ENCODE measurements at regions not wholly inside any gene's neighbourhood (a gene's known extent, or its start where the extent isn't known, plus 50 kb on each side); places are given as distances from the start of the nearest gene placed in this dataset.

- no peaks in the 10 kb centered on the region for H3K9me3 ChIP-seq
- H3K4me3 ChIP-seq (replicated peaks in 1 of 3), result no peak overlapping the region
- no peak for DNase-seq
- TF ChIP-seq POLR2A (IDR thresholded peaks at IDR 0.05), result no peak
- TF ChIP-seq, protein P1, sequence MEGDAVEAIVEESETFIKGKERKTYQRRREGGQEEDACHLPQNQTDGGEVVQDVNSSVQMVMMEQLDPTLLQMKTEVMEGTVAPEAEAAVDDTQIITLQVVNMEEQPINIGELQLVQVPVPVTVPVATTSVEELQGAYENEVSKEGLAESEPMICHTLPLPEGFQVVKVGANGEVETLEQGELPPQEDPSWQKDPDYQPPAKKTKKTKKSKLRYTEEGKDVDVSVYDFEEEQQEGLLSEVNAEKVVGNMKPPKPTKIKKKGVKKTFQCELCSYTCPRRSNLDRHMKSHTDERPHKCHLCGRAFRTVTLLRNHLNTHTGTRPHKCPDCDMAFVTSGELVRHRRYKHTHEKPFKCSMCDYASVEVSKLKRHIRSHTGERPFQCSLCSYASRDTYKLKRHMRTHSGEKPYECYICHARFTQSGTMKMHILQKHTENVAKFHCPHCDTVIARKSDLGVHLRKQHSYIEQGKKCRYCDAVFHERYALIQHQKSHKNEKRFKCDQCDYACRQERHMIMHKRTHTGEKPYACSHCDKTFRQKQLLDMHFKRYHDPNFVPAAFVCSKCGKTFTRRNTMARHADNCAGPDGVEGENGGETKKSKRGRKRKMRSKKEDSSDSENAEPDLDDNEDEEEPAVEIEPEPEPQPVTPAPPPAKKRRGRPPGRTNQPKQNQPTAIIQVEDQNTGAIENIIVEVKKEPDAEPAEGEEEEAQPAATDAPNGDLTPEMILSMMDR (IDR thresholded peaks at IDR 0.05), result no peak
- intact Hi-C loops (cut with DNase I), result no loop called here
- H3K4me1 ChIP-seq, result no peaks in the 10 kb centered on the region
- H3K27me3 ChIP-seq, result no peaks in the 10 kb centered on the region
- no peaks in the 10 kb centered on the region for H3K36me3 ChIP-seq
- no peak overlapping the region for H3K27ac ChIP-seq
- 98 to 99% methylated on average over 12 of the region's 12 CpGs for WGBS, 2 donors
Measured at GRCh38 chr10:3941676-3942075, 156.7 kb upstream of the KLF6 start.

- TF ChIP-seq, protein P1 (IDR thresholded peaks at IDR 0.05), result no peak
- TF ChIP-seq POLR2A (IDR thresholded peaks at IDR 0.05), result no peak
- Histone ChIP-seq H3K9me3 (no peaks in the 10 kb centered on the region), H3K36me3 (no peaks in the 10 kb centered on the region), H3K27me3 (no peaks in the 10 kb centered on the region), H3K27ac (peak overlapping the region in 2 of 3 donors; percentile 83 to 96), H3K4me3 (replicated peaks in 1 of 3) (no peak overlapping the region), H3K4me1 (peaks cover 9 to 24% of the 10 kb centered on the region in 2 donors)
- 90 to 95% methylated on average over 7 of the region's 7 CpGs for WGBS, 2 donors
- no peak for DNase-seq
- intact Hi-C loops (cut with DNase I), result loop anchor here (10.0 kb wide), 1 partner anchor 152 kb away; the partner anchor contains the start of gene KLF6
Measured at GRCh38 chr10:3936422-3937040, 151.5 kb upstream of the KLF6 start.

DNA sequence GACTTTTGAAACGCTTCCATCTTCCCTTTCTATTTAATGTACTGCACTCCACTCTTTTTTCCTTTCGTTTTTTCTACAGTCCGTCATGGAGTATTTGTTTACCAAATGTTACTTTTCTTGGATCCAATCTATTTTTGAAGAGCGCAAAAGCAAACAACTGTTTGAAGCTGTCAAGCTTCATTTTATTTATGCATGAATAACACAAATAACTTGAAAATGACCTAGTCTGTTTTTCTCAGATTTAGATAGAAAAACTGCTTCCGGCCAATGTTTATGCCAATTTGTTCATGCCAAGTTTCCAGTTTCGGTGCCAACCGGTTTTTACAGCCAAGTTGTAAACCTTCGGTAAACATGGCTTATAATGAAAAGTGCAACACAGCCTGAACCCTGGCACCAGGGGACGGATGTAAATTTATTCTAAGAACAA is 150.9 kb upstream of the KLF6 start:
- 48 to 58% methylated on average over 9 of the region's 9 CpGs for WGBS, 2 donors
- peaks cover 9 to 24% of the 10 kb centered on the region in 2 donors for H3K4me1 ChIP-seq
- DNase-seq, result peak in 1 of 2 donors; percentile 52
- H3K4me3 ChIP-seq (replicated peaks in 1 of 3), result no peak overlapping the region
- H3K9me3 ChIP-seq, result no peaks in the 10 kb centered on the region
- no peaks in the 10 kb centered on the region for H3K36me3 ChIP-seq
- TF ChIP-seq, protein P1 (IDR thresholded peaks at IDR 0.05), result no peak
- no peak for TF ChIP-seq POLR2A (IDR thresholded peaks at IDR 0.05)
- intact Hi-C loops (cut with DNase I), result loop anchor here (10.0 kb wide), 1 partner anchor 151 kb away; the partner anchor contains the start of gene KLF6
- H3K27me3 ChIP-seq, result no peaks in the 10 kb centered on the region
- H3K27ac ChIP-seq, result peak overlapping the region; percentile 53 to 96 (median 83)

- Histone ChIP-seq H3K27ac (peak overlapping the region; percentile 53 to 96 (median 83)), H3K9me3 (no peaks in the 10 kb centered on the region), H3K36me3 (no peaks in the 10 kb centered on the region), H3K4me3 (replicated peaks in 1 of 3) (no peak overlapping the region), H3K4me1 (peaks cover 9 to 24% of the 10 kb centered on the region in 2 donors), H3K27me3 (no peaks in the 10 kb centered on the region)
- peak in 1 of 2 donors; percentile 54 for TF ChIP-seq POLR2A (IDR thresholded peaks at IDR 0.05)
- TF ChIP-seq, protein P1 (IDR thresholded peaks at IDR 0.05), result peak in 1 of 6 experiments; percentile 14
- DNase-seq, result peak; percentile 61 to 63
- 12 to 13% methylated on average over 11 of the region's 11 CpGs for WGBS, 2 donors
- intact Hi-C loops (cut with DNase I), result loop anchor here (10.0 kb wide), 1 partner anchor 150 kb away; the partner anchor contains the start of gene KLF6
Measured at GRCh38 chr10:3935141-3935540, 150.1 kb upstream of the KLF6 start.

DNA sequence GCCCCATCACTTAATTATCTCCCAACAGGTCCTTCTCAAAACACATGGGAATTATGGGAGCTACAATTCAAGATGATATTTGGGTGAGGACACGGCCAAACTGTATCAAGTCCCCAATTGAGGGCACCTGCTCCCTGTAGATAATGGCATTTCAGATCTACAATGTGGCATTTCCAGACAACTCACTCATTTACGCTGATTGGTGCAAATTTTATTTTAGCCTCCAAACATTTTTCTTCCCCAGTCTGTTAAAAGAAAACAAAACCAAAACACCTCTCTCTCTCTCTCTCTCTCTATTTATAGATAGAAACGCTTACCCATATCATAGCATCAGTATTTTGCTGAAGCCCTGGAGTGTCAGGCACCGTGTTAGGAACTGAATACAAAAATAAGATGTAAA is 148.7 kb upstream of the KLF6 start:
- intact Hi-C loops (cut with DNase I), result loop anchor here (10.0 kb wide), 1 partner anchor 149 kb away; the partner anchor contains the start of gene KLF6
- H3K27me3 ChIP-seq, result no peaks in the 10 kb centered on the region
- 94 to 95% methylated on average over 4 of the region's 4 CpGs for WGBS, 2 donors
- no peak for DNase-seq
- no peak overlapping the region for H3K27ac ChIP-seq
- H3K36me3 ChIP-seq, result no peaks in the 10 kb centered on the region
- TF ChIP-seq, protein P1 (IDR thresholded peaks at IDR 0.05), result no peak
- TF ChIP-seq POLR2A (IDR thresholded peaks at IDR 0.05), result no peak
- H3K9me3 ChIP-seq, result no peaks in the 10 kb centered on the region
- H3K4me1 ChIP-seq, result peaks cover 9 to 24% of the 10 kb centered on the region in 2 donors
- H3K4me3 ChIP-seq (replicated peaks in 1 of 3), result no peak overlapping the region

All from thyroid gland (tissue), 4 donors.